PC-9 (cell line): ENCODE measurements at regions not wholly inside any gene's neighbourhood (a gene's known extent, or its start where the extent isn't known, plus 50 kb on each side); places are given as distances from the start of the nearest gene placed in this dataset.

Source experiments
- EZH2 ChIP-seq: fragments of 200-600 bp; sonication (generic); IDR thresholded peaks from 2 replicates; pipeline ENCODE4 v1.8.0; 2017; ENCODE audit warnings: antibody characterized with exemption, low read depth
- TF ChIP-seq, protein P1 (sequence below): fragments of 200-600 bp; sonication (generic); conservative IDR thresholded peaks from 2 replicates; pipeline ENCODE4 v1.6.1; 2017; ENCODE audit warnings: mixed run types, antibody characterized with exemption, mild to moderate bottlenecking, moderate library complexity

- TF ChIP-seq, protein P1, sequence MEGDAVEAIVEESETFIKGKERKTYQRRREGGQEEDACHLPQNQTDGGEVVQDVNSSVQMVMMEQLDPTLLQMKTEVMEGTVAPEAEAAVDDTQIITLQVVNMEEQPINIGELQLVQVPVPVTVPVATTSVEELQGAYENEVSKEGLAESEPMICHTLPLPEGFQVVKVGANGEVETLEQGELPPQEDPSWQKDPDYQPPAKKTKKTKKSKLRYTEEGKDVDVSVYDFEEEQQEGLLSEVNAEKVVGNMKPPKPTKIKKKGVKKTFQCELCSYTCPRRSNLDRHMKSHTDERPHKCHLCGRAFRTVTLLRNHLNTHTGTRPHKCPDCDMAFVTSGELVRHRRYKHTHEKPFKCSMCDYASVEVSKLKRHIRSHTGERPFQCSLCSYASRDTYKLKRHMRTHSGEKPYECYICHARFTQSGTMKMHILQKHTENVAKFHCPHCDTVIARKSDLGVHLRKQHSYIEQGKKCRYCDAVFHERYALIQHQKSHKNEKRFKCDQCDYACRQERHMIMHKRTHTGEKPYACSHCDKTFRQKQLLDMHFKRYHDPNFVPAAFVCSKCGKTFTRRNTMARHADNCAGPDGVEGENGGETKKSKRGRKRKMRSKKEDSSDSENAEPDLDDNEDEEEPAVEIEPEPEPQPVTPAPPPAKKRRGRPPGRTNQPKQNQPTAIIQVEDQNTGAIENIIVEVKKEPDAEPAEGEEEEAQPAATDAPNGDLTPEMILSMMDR: no peak
- TF ChIP-seq EZH2: no peak
These were observed 97.8 kb upstream of the TMEM168 start for GRCh38 chr7:112887976-112888375.
